Prostate gland (tissue), 2 donors: ENCODE measurements at regions not wholly inside any gene's neighbourhood (a gene's known extent, or its start where the extent isn't known, plus 50 kb on each side); places are given as distances from the start of the nearest gene placed in this dataset.

Experiments used
- DNase-seq: peaks from one replicate; pipeline ENCODE4 v3.0.0-alpha.2; 2019; ENCODE audit warnings: low spot score
- H3K27ac ChIP-seq, 2 donors: fragments of 200-600 bp; sonication (generic); 2 replicates each; pipeline ENCODE4 v1.5.1; 2017 to 2019
- H3K27me3 ChIP-seq: fragments of 200-600 bp; sonication (generic); replicated peaks from 2 replicates; pipeline ENCODE4 v1.5.1; 2019; ENCODE audit not compliant: insufficient read depth
- H3K36me3 ChIP-seq, 2 donors: fragments of 200-600 bp; sonication (generic); 1 replicate in 1 of 2; 2 replicates in 1 of 2; pipeline versions ENCODE4 v1.5.1 to v1.8.1; 2017 to 2019
- H3K4me1 ChIP-seq: fragments of 200-600 bp; sonication (generic); replicated peaks from 2 replicates; pipeline ENCODE4 v1.5.1; 2019
- H3K4me3 ChIP-seq, 2 donors: fragments of 200-600 bp; sonication (generic); 2 replicates each; pipeline ENCODE4 v1.5.1; 2017 to 2019
- H3K9me3 ChIP-seq: fragments of 200-600 bp; sonication (generic); 2 replicates; pipeline ENCODE4 v1.5.1; 2017
- POLR2A ChIP-seq: fragments of 450-650 bp; IDR thresholded peaks from one replicate; pipeline ENCODE4 v1.6.1; 2016; ENCODE audit warnings: antibody characterized with exemption, mild to moderate bottlenecking
- POLR2AphosphoS5 ChIP-seq: sonication (generic); formaldehyde crosslinking; IDR thresholded peaks from one replicate; pipeline ENCODE4 v1.6.1; 2017; ENCODE audit warnings: antibody characterized with exemption
- WGBS: methylation state at CpG from one replicate; pipeline ENCODE4 v1.1.5; 2018; 5-methylcytosine and 5-hydroxymethylcytosine counted together
- intact Hi-C: fragments of 100-400 bp; cut with DNase I; formaldehyde crosslinking; loops from one replicate; pipeline ENCODE4 v1.14.2; 2022
- TF ChIP-seq, protein P1 (sequence below), 4 experiments: fragments of 200-600 bp in 2 of 4; fragments of 450-650 bp in 2 of 4; sonication (generic) in 2 of 4; IDR thresholded peaks; 1 replicate in 3 of 4; 2 replicates in 1 of 4; pipeline ENCODE4 v1.5.1; 2016 to 2019; ENCODE audit warnings: antibody characterized with exemption in 4 of 4, mild to moderate bottlenecking in 2 of 4, moderate library complexity in 2 of 4

DNA sequence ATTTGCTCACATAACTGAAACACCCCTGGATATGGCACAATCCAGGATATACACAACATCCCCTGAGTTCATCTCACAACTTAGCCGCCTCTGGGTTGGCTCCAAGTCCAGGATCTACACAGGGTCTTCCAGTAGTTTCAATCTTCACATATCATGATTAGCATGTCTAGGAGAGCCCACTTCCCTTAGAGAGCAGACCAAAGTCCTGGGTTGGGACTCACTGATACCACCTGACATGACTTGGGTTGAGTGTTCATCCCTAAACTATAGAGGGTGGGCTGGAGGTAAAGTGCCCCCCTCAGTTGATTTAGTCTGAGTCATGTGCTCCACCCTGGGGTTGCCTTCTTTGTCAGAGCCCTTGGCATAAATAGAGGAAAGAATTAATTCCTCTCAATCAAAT lies 493.6 kb upstream of the PPP2R3A start:
- intact Hi-C loops = no loop called here
- H3K4me3 ChIP-seq = no peak overlapping the region
- no peaks in the 10 kb centered on the region for H3K36me3 ChIP-seq
- no peak for DNase-seq
- no peaks in the 10 kb centered on the region for H3K9me3 ChIP-seq
- no peaks in the 10 kb centered on the region for H3K4me1 ChIP-seq
- no peaks in the 10 kb centered on the region for H3K27me3 ChIP-seq
- TF ChIP-seq, protein P1, sequence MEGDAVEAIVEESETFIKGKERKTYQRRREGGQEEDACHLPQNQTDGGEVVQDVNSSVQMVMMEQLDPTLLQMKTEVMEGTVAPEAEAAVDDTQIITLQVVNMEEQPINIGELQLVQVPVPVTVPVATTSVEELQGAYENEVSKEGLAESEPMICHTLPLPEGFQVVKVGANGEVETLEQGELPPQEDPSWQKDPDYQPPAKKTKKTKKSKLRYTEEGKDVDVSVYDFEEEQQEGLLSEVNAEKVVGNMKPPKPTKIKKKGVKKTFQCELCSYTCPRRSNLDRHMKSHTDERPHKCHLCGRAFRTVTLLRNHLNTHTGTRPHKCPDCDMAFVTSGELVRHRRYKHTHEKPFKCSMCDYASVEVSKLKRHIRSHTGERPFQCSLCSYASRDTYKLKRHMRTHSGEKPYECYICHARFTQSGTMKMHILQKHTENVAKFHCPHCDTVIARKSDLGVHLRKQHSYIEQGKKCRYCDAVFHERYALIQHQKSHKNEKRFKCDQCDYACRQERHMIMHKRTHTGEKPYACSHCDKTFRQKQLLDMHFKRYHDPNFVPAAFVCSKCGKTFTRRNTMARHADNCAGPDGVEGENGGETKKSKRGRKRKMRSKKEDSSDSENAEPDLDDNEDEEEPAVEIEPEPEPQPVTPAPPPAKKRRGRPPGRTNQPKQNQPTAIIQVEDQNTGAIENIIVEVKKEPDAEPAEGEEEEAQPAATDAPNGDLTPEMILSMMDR (IDR thresholded peaks at IDR 0.05) = no peak
- 100% methylated on average over 1 of the region's 1 CpG for WGBS
- no peak overlapping the region for H3K27ac ChIP-seq

DNA sequence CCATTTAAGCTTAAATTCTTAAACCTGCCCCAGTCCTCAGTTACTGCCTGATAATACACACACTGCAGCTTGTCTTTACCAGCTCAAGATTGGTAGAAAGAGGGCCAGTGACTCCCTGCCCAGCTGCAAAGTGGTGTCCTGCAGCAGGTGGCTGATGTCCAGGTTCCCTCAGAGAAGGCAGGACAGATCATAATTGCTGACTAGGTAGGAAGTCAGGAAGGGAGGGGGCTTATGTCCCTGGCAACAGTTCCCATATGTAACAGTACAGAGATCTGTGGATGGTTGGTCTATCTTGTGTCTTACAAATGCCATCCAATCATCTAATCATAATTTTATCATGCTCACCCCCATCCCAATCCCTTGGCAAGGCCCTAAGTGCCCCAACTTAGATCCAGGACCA lies 492.1 kb upstream of the PPP2R3A start:
- intact Hi-C loops = no loop called here
- TF ChIP-seq POLR2A (no peak), POLR2AphosphoS5 (no peak)
- TF ChIP-seq, protein P1 (IDR thresholded peaks at IDR 0.05) = no peak
- no peaks in the 10 kb centered on the region for H3K4me1 ChIP-seq

GRCh38 chr3:135487261-135487660 lies 478.3 kb upstream of the PPP2R3A start:
- intact Hi-C loops = no loop called here
- no peak for DNase-seq
- no peaks in the 10 kb centered on the region for H3K9me3 ChIP-seq
- TF ChIP-seq, protein P1 (IDR thresholded peaks at IDR 0.05) = no peak
- no peak for TF ChIP-seq POLR2A
- TF ChIP-seq POLR2AphosphoS5 = no peak
- no peak overlapping the region for H3K27ac ChIP-seq
- WGBS = 67% methylated on average over 2 of the region's 2 CpGs
- H3K4me1 ChIP-seq = no peaks in the 10 kb centered on the region
- no peaks in the 10 kb centered on the region for H3K36me3 ChIP-seq
- no peak overlapping the region for H3K4me3 ChIP-seq
- H3K27me3 ChIP-seq = no peaks in the 10 kb centered on the region

More for the DNA sequence above, 492.1 kb upstream of the PPP2R3A start:
- Histone ChIP-seq H3K4me3 (no peak overlapping the region), H3K36me3 (no peaks in the 10 kb centered on the region), H3K27me3 (no peaks in the 10 kb centered on the region), H3K27ac (no peak overlapping the region), H3K9me3 (no peaks in the 10 kb centered on the region)
- DNase-seq = no peak

GRCh38 chr3:135490219-135490915 lies 475.2 kb upstream of the PPP2R3A start:
- no peak overlapping the region for H3K27ac ChIP-seq
- DNase-seq = no peak
- TF ChIP-seq POLR2AphosphoS5 = no peak
- TF ChIP-seq, protein P1 (IDR thresholded peaks at IDR 0.05) = no peak
- no peak for TF ChIP-seq POLR2A
- no peaks in the 10 kb centered on the region for H3K27me3 ChIP-seq
- H3K9me3 ChIP-seq = no peaks in the 10 kb centered on the region
- WGBS = 91% methylated on average over 4 of the region's 4 CpGs
- no peaks in the 10 kb centered on the region for H3K4me1 ChIP-seq
- H3K4me3 ChIP-seq = no peak overlapping the region
- no peaks in the 10 kb centered on the region for H3K36me3 ChIP-seq
- intact Hi-C loops = no loop called here

- H3K27me3 ChIP-seq = no peaks in the 10 kb centered on the region
- no peaks in the 10 kb centered on the region for H3K36me3 ChIP-seq
- no peak overlapping the region for H3K27ac ChIP-seq
- WGBS = 87% methylated on average over 5 of the region's 5 CpGs
- TF ChIP-seq POLR2A (no peak), POLR2AphosphoS5 (no peak)
- TF ChIP-seq, protein P1 (IDR thresholded peaks at IDR 0.05) = no peak
- no peaks in the 10 kb centered on the region for H3K4me1 ChIP-seq
- no peak for DNase-seq
- intact Hi-C loops = no loop called here
- no peaks in the 10 kb centered on the region for H3K9me3 ChIP-seq
- H3K4me3 ChIP-seq = no peak overlapping the region
Observed at GRCh38 chr3:135491491-135492205, 473.9 kb upstream of the PPP2R3A start.
